ENCODE measurements at regions not wholly inside any gene's neighbourhood (a gene's known extent, or its start where the extent isn't known, plus 50 kb on each side); places are given as distances from the start of the nearest gene placed in this dataset.
"Not testable (repeated sequence)": the region's sequence is repeated elsewhere in the genome, so short reads cannot be mapped to it uniquely, and the experiment has no call there.

DNA sequence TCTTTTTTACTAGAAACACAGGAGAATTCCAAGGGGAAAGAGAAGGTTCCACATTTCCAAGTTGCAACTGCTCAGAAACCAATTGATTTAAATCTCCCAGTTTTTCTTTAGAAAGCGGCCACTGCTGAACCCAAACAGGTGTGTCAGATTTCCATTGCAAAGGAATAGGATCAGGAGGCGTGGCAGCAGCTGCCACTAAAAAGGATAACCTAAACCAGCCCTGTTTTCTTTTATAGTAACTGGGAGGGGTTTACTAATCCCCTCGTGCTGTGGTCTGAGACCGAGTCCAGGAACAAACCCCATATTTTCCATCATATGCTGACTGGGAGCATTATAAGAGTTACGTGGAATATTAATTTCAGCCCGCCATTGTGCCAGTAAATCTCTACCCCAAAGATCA lies 1504.0 kb downstream of the UQCRFS1 start:
- ATAC-seq (ENCODE audit: low read depth in 2 of 2); H3K9me3 ChIP-seq (ENCODE audit: control insufficient read depth in 2 of 2, low read length in 2 of 2); DNase-seq; H3K27me3 Mint-ChIP-seq; H3K4me1 ChIP-seq (ENCODE audit: control insufficient read depth, insufficient read depth, low read length, poor library complexity, severe bottlenecking); H3K36me3 Mint-ChIP-seq; H3K36me3 ChIP-seq (ENCODE audit: control insufficient read depth, insufficient read depth, low read length); H3K4me3 ChIP-seq (ENCODE audit: low read depth, low read length); H3K27me3 ChIP-seq (ENCODE audit: control insufficient read depth, insufficient read depth, low read length); H3K4me1 Mint-ChIP-seq; H3K4me3 Mint-ChIP-seq; H3K27ac ChIP-seq (ENCODE audit: insufficient read depth, low read length, poor library complexity, severe bottlenecking): not testable (repeated sequence)
- Mint-ChIP-seq H3K27ac (peak overlapping the region in 1 of 3 donors; percentile 9), H3K9me3 (peaks cover 5 to 60% (median 18%) of the 10 kb centered on the region in 7 donors)

- not testable (repeated sequence) for H3K27me3 ChIP-seq (ENCODE audit: control insufficient read depth, insufficient read depth, low read length); H3K4me3 ChIP-seq (ENCODE audit: low read depth, low read length); H3K4me1 Mint-ChIP-seq; H3K36me3 Mint-ChIP-seq; H3K27me3 Mint-ChIP-seq; H3K27ac ChIP-seq (ENCODE audit: insufficient read depth, low read length, poor library complexity, severe bottlenecking); H3K4me1 ChIP-seq (ENCODE audit: control insufficient read depth, insufficient read depth, low read length, poor library complexity, severe bottlenecking); ATAC-seq (ENCODE audit: low read depth in 2 of 2); H3K36me3 ChIP-seq (ENCODE audit: control insufficient read depth, insufficient read depth, low read length); DNase-seq; H3K4me3 Mint-ChIP-seq; H3K27ac Mint-ChIP-seq; H3K9me3 ChIP-seq (ENCODE audit: control insufficient read depth in 2 of 2, low read length in 2 of 2)
- H3K9me3 Mint-ChIP-seq, result peaks cover 5 to 44% (median 17%) of the 10 kb centered on the region in 7 donors
Observed at GRCh38 chr19:27707026-27707425, 1505.9 kb downstream of the UQCRFS1 start.

DNA sequence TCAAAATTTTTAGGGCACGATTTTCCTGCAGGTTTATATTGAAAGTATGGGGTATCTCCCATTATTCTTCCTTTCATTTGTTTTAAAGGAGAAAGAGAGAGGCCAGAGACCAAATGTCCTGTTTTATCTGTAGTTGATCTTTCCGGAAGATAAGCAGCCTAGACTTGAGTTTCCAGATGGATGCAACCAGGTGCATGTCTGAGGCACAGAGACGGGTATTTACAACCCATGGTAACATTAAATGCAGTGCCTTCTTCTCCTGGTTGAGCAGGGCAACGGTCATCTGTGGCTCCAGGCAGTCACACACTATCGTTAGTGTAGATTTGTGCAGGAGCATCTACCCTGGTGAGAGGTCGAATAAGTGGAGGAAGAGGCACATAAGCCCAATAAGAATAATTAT lies 1507.1 kb downstream of the UQCRFS1 start:
- Histone ChIP-seq H3K36me3 (ENCODE audit: control insufficient read depth, insufficient read depth, low read length) (no peaks in the 10 kb centered on the region), H3K27ac (ENCODE audit: insufficient read depth, low read length, poor library complexity, severe bottlenecking) (no peak overlapping the region), H3K4me3 (ENCODE audit: low read depth, low read length) (no peak overlapping the region), H3K27me3 (ENCODE audit: control insufficient read depth, insufficient read depth, low read length) (no peaks in the 10 kb centered on the region), H3K4me1 (ENCODE audit: control insufficient read depth, insufficient read depth, low read length, poor library complexity, severe bottlenecking) (no peaks in the 10 kb centered on the region), H3K9me3 (ENCODE audit: control insufficient read depth in 2 of 2, low read length in 2 of 2) (peaks cover 0 to 10% of the 10 kb centered on the region in 2 experiments)
- no peak overlapping the region for H3K4me3 Mint-ChIP-seq
- peaks cover 0 to 35% (median 14%) of the 10 kb centered on the region in 7 donors for H3K9me3 Mint-ChIP-seq
- H3K4me1 Mint-ChIP-seq, result no peaks in the 10 kb centered on the region
- no peak overlapping the region for H3K27ac Mint-ChIP-seq
- H3K36me3 Mint-ChIP-seq, result no peaks in the 10 kb centered on the region
- no peaks in the 10 kb centered on the region for H3K27me3 Mint-ChIP-seq
- ATAC-seq (ENCODE audit: low read depth in 2 of 2) (no peak), DNase-seq (no peak)

DNA sequence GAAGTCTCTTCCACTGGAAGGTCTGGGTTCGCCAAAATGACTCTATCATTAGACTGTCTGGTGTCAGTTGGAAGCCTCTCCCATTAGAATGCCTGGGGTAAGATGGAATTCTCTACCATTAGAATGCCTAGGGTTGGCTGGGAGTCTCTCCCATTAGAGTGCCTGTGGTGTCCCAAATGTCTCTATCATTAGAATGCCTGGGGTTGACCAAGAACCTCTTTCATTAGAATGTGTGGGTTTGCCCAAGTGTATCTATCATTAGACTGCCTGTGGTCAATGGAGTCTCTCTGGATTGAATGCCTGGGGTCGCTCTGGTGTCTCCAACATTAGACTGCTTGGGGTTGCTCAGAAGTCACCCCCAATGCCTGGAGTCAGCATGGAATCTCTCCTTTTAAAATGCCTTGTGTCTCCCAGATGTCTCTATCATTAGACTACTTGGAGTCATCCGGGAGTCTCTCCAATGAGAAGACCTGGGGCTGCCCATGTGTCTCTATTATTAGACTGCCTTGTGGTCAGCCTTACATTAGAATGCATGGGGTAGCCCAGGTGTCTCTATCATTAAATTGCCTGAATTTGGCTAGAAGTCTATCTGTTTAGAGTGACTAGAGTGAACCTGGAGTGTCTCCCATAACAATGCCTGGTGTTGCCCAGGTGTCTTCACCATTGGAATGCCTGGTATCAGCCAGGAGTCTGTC lies 1518.4 kb downstream of the UQCRFS1 start:
- Histone ChIP-seq H3K27me3 (ENCODE audit: control insufficient read depth, insufficient read depth, low read length) (no peaks in the 10 kb centered on the region), H3K4me1 (ENCODE audit: control insufficient read depth, insufficient read depth, low read length, poor library complexity, severe bottlenecking) (no peaks in the 10 kb centered on the region), H3K9me3 (ENCODE audit: control insufficient read depth in 2 of 2, low read length in 2 of 2) (peaks cover 2 to 22% of the 10 kb centered on the region in 2 experiments), H3K36me3 (ENCODE audit: control insufficient read depth, insufficient read depth, low read length) (no peaks in the 10 kb centered on the region), H3K27ac (ENCODE audit: insufficient read depth, low read length, poor library complexity, severe bottlenecking) (no peak overlapping the region), H3K4me3 (ENCODE audit: low read depth, low read length) (no peak overlapping the region)
- DNase-seq, result no peak
- Mint-ChIP-seq H3K4me3 (no peak overlapping the region), H3K9me3 (peaks cover 4 to 64% (median 23%) of the 10 kb centered on the region in 7 donors), H3K27ac (no peak overlapping the region), H3K36me3 (no peaks in the 10 kb centered on the region), H3K27me3 (no peaks in the 10 kb centered on the region), H3K4me1 (no peaks in the 10 kb centered on the region)
- ATAC-seq (ENCODE audit: low read depth in 2 of 2), result no peak

- ATAC-seq (ENCODE audit: low read depth in 2 of 2), result no peak
- Histone ChIP-seq H3K36me3 (ENCODE audit: control insufficient read depth, insufficient read depth, low read length) (no peaks in the 10 kb centered on the region), H3K4me1 (ENCODE audit: control insufficient read depth, insufficient read depth, low read length, poor library complexity, severe bottlenecking) (no peaks in the 10 kb centered on the region), H3K4me3 (ENCODE audit: low read depth, low read length) (no peak overlapping the region), H3K9me3 (ENCODE audit: control insufficient read depth in 2 of 2, low read length in 2 of 2) (peaks cover 2 to 22% of the 10 kb centered on the region in 2 experiments), H3K27ac (ENCODE audit: insufficient read depth, low read length, poor library complexity, severe bottlenecking) (no peak overlapping the region), H3K27me3 (ENCODE audit: control insufficient read depth, insufficient read depth, low read length) (no peaks in the 10 kb centered on the region)
- peaks cover 4 to 55% (median 19%) of the 10 kb centered on the region in 7 donors for H3K9me3 Mint-ChIP-seq
- no peak overlapping the region for H3K4me3 Mint-ChIP-seq
- H3K4me1 Mint-ChIP-seq, result no peaks in the 10 kb centered on the region
- H3K27me3 Mint-ChIP-seq, result no peaks in the 10 kb centered on the region
- H3K27ac Mint-ChIP-seq, result no peak overlapping the region
- no peaks in the 10 kb centered on the region for H3K36me3 Mint-ChIP-seq
- no peak for DNase-seq
Observed at GRCh38 chr19:27691991-27692390, 1521.0 kb downstream of the UQCRFS1 start.

DNA sequence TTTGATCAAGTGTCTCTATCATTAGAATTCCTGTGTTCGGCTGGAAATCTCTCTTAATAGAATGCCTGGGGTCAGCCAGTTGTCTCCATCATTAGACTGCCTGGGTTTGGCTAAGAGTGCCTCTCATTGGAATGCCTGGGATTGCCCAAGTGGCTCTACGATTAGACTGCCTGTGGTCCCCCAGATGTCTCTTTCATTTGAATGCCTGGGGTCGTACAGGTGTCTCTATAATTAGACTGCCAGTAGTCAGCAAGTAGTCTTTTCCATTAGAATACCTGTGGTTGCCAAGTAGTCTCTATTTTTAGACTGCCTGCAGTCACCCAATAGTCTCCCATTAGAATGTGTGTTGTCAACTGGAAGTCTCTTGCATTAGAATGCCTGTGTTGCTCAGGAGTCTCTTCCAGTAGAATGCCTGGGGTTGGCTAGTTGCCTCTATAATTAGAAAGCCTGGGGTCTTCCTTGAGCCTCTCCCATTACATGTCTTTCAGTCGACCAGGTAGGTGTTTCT lies 1523.2 kb downstream of the UQCRFS1 start:
- no peaks in the 10 kb centered on the region for H3K36me3 ChIP-seq (ENCODE audit: control insufficient read depth, insufficient read depth, low read length)
- ATAC-seq (ENCODE audit: low read depth in 2 of 2) (no peak), DNase-seq (no peak)
- H3K4me3 ChIP-seq (ENCODE audit: low read depth, low read length), result no peak overlapping the region
- Mint-ChIP-seq H3K9me3 (peaks cover 4 to 40% (median 14%) of the 10 kb centered on the region in 7 donors), H3K4me1 (no peaks in the 10 kb centered on the region), H3K27ac (no peak overlapping the region), H3K36me3 (no peaks in the 10 kb centered on the region), H3K4me3 (no peak overlapping the region), H3K27me3 (no peaks in the 10 kb centered on the region)
- peaks cover 2 to 18% of the 10 kb centered on the region in 2 experiments for H3K9me3 ChIP-seq (ENCODE audit: control insufficient read depth in 2 of 2, low read length in 2 of 2)
- H3K27me3 ChIP-seq (ENCODE audit: control insufficient read depth, insufficient read depth, low read length), result no peaks in the 10 kb centered on the region
- H3K4me1 ChIP-seq (ENCODE audit: control insufficient read depth, insufficient read depth, low read length, poor library complexity, severe bottlenecking), result no peaks in the 10 kb centered on the region
- H3K27ac ChIP-seq (ENCODE audit: insufficient read depth, low read length, poor library complexity, severe bottlenecking), result no peak overlapping the region

GRCh38 chr19:27684293-27684692 lies 1528.7 kb downstream of the UQCRFS1 start:
- H3K27me3 ChIP-seq (ENCODE audit: control insufficient read depth, insufficient read depth, low read length), result no peaks in the 10 kb centered on the region
- no peaks in the 10 kb centered on the region for H3K4me1 Mint-ChIP-seq
- DNase-seq (no peak), ATAC-seq (ENCODE audit: low read depth in 2 of 2) (no peak)
- H3K9me3 Mint-ChIP-seq, result peaks cover 0 to 17% (median 6%) of the 10 kb centered on the region in 7 donors
- no peaks in the 10 kb centered on the region for H3K36me3 Mint-ChIP-seq
- H3K4me3 Mint-ChIP-seq, result no peak overlapping the region
- H3K4me1 ChIP-seq (ENCODE audit: control insufficient read depth, insufficient read depth, low read length, poor library complexity, severe bottlenecking), result no peaks in the 10 kb centered on the region
- H3K27ac ChIP-seq (ENCODE audit: insufficient read depth, low read length, poor library complexity, severe bottlenecking), result no peak overlapping the region
- no peaks in the 10 kb centered on the region for H3K36me3 ChIP-seq (ENCODE audit: control insufficient read depth, insufficient read depth, low read length)
- no peak overlapping the region for H3K4me3 ChIP-seq (ENCODE audit: low read depth, low read length)
- H3K27ac Mint-ChIP-seq, result no peak overlapping the region
- H3K9me3 ChIP-seq (ENCODE audit: control insufficient read depth in 2 of 2, low read length in 2 of 2), result peaks cover 2 to 13% of the 10 kb centered on the region in 2 experiments
- no peaks in the 10 kb centered on the region for H3K27me3 Mint-ChIP-seq

GRCh38 chr19:27681972-27682371 lies 1531.0 kb downstream of the UQCRFS1 start:
- H3K27ac ChIP-seq (ENCODE audit: insufficient read depth, low read length, poor library complexity, severe bottlenecking), result no peak overlapping the region
- no peak overlapping the region for H3K27ac Mint-ChIP-seq
- H3K36me3 Mint-ChIP-seq, result no peaks in the 10 kb centered on the region
- H3K4me1 Mint-ChIP-seq, result no peaks in the 10 kb centered on the region
- H3K27me3 Mint-ChIP-seq, result no peaks in the 10 kb centered on the region
- H3K4me3 ChIP-seq (ENCODE audit: low read depth, low read length), result no peak overlapping the region
- H3K4me1 ChIP-seq (ENCODE audit: control insufficient read depth, insufficient read depth, low read length, poor library complexity, severe bottlenecking), result no peaks in the 10 kb centered on the region
- no peak for ATAC-seq (ENCODE audit: low read depth in 2 of 2)
- H3K27me3 ChIP-seq (ENCODE audit: control insufficient read depth, insufficient read depth, low read length), result no peaks in the 10 kb centered on the region
- DNase-seq, result no peak
- H3K9me3 ChIP-seq (ENCODE audit: control insufficient read depth in 2 of 2, low read length in 2 of 2), result peaks cover 2 to 32% of the 10 kb centered on the region in 2 experiments
- no peak overlapping the region for H3K4me3 Mint-ChIP-seq
- H3K36me3 ChIP-seq (ENCODE audit: control insufficient read depth, insufficient read depth, low read length), result no peaks in the 10 kb centered on the region
- H3K9me3 Mint-ChIP-seq, result peaks cover 0 to 39% (median 16%) of the 10 kb centered on the region in 7 donors

All from CD4-positive, CD25-positive, alpha-beta regulatory T cell (primary cell).